Natural killer cell treated with Interleukin-12 subunit alpha and Interleukin-12 subunit beta and Interleukin-15 and Interleukin-18, amount 100 ng/mL, for 72 hours (primary cell): ENCODE measurements at regions not wholly inside any gene's neighbourhood (a gene's known extent, or its start where the extent isn't known, plus 50 kb on each side); places are given as distances from the start of the nearest gene placed in this dataset.
"Not testable (repeated sequence)": the region's sequence is repeated elsewhere in the genome, so short reads cannot be mapped to it uniquely, and the experiment has no call there.

ENCODE experiments used
- ATAC-seq, 2 donors: fragments of 150-1000 bp; cut with Tn5 transposase in 1 of 2; sonication (Bioruptor Pico), chemical (Tn5 transposase) in 1 of 2; 2 replicates each; pipeline ENCODE4 v1.10.0; 2021
- DNase-seq: peaks from one replicate; pipeline ENCODE4 v3.0.0; 2022; ENCODE audit warnings: low spot score
- H3K27ac Mint-ChIP-seq, 2 donors: 1 replicate in 1 of 2; 2 replicates in 1 of 2; pipeline ENCODE4 v1.8.0; 2022; ENCODE audit warnings: mixed read lengths in 2 of 2, mild to moderate bottlenecking in 1 of 2, moderate library complexity in 1 of 2
- H3K27me3 Mint-ChIP-seq, 2 donors: 1 replicate in 1 of 2; 2 replicates in 1 of 2; pipeline ENCODE4 v1.8.0; 2022; ENCODE audit warnings: mixed read lengths in 2 of 2
- H3K36me3 Mint-ChIP-seq: one replicate; pipeline ENCODE4 v1.8.0; 2022; ENCODE audit warnings: mixed read lengths
- H3K4me1 Mint-ChIP-seq, 2 donors: 1 replicate in 1 of 2; 2 replicates in 1 of 2; pipeline ENCODE4 v1.8.0; 2022; ENCODE audit warnings: low read depth in 2 of 2, mixed read lengths in 2 of 2, mild to moderate bottlenecking in 1 of 2
- H3K4me3 Mint-ChIP-seq: one replicate; pipeline ENCODE4 v1.8.0; 2022; ENCODE audit warnings: mixed read lengths
- H3K9me3 Mint-ChIP-seq: 2 replicates; pipeline ENCODE4 v1.8.0; 2022; ENCODE audit warnings: mixed read lengths

DNA sequence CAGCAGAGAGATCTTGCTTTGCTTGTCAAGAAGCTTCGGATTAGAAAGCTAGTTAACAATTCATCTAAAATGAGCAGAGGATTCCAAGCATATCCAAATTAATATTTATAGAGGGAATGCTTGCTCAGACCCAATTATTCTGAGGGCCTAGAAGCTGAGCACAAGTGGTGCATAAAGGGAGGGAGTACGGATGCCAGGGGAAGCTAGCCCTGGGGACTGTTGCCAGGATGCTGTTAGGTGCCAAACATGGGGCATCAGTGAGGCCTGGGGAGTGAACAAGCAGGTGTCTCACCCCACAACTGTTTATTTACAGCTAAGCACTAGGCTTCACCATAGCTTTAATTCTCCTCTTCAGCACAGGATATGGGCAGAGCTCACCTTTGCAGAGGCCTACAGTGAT lies 684.1 kb upstream of the C16orf82 start:
- DNase-seq (no peak), ATAC-seq (no peak)
- Mint-ChIP-seq H3K36me3 (no peaks in the 10 kb centered on the region), H3K4me3 (no peak overlapping the region), H3K27me3 (peaks cover 4 to 22% of the 10 kb centered on the region in 2 donors), H3K9me3 (peaks cover 4% of the 10 kb centered on the region), H3K27ac (no peak overlapping the region), H3K4me1 (no peaks in the 10 kb centered on the region)

DNA sequence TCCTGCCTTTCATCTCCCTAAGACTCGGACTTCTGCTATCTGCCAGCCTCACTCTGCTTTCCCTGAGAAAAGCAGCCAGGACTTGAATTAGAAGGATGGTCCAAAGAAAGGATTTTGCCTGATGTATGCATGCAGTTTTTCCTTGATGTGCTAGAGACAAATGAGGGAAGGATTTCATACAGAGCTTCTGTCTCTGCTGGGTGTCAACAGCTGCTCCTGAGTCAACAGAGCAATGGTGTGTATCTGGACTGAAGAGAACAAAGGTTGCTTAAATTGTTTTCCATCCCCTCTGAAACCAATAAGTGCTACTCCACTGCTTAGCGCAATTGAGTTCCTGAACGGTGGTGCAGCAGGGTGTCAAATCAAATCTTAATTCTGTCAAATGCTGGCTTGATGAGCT lies 680.6 kb upstream of the C16orf82 start:
- ATAC-seq (no peak), DNase-seq (no peak)
- no peak overlapping the region for H3K4me3 Mint-ChIP-seq
- H3K9me3 Mint-ChIP-seq = peaks cover 4% of the 10 kb centered on the region
- H3K36me3 Mint-ChIP-seq = no peaks in the 10 kb centered on the region
- no peaks in the 10 kb centered on the region for H3K4me1 Mint-ChIP-seq
- peaks cover 8 to 31% of the 10 kb centered on the region in 2 donors for H3K27me3 Mint-ChIP-seq
- no peak overlapping the region for H3K27ac Mint-ChIP-seq

DNA sequence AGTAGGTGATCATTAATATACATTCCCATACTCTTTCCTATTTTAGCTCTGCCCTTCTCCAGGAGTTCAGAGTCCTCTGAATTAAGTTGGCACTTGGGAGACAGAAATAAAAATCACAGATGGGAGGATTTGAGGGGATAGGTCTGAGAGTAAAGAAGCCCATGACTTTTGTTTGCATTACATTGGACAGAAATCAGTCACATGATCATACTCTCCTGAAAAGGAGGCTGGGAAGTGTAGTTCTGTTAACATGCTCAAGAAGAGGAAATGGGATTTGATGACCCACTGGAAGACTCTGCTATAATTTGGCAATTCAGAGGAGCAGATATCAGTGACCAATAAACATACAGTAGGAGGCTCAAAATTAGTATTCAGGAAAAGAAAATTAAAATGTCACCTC lies 674.9 kb upstream of the C16orf82 start:
- no peak overlapping the region for H3K4me3 Mint-ChIP-seq
- peaks cover 11 to 37% of the 10 kb centered on the region in 2 donors for H3K27me3 Mint-ChIP-seq
- DNase-seq = no peak
- H3K9me3 Mint-ChIP-seq = peaks cover 7% of the 10 kb centered on the region
- no peaks in the 10 kb centered on the region for H3K4me1 Mint-ChIP-seq
- no peaks in the 10 kb centered on the region for H3K36me3 Mint-ChIP-seq
- no peak overlapping the region for H3K27ac Mint-ChIP-seq
- ATAC-seq = no peak

DNA sequence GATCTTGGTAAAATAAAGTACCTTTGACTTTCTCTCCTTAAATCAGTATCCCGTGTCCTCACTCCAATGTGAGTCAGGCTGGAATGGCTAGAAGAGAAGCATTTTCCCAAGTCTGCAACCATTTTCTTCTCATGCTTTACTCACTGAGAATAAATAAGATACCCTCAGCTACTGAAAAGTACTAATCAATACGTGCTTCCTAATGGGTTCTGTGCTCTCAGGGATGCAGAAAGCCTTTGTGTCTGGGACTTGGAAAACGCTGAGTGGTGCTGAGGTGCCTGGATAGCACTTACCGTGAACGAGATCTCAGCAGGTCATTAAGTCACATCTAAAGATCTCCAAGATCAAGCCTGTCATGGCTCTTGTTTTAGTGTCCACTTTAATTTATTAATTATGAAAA lies 672.3 kb upstream of the C16orf82 start:
- Mint-ChIP-seq H3K27ac (no peak overlapping the region), H3K9me3 (peaks cover 7% of the 10 kb centered on the region), H3K4me3 (no peak overlapping the region), H3K4me1 (no peaks in the 10 kb centered on the region), H3K36me3 (no peaks in the 10 kb centered on the region), H3K27me3 (peaks cover 11 to 39% of the 10 kb centered on the region in 2 donors)
- DNase-seq (no peak), ATAC-seq (no peak)

DNA sequence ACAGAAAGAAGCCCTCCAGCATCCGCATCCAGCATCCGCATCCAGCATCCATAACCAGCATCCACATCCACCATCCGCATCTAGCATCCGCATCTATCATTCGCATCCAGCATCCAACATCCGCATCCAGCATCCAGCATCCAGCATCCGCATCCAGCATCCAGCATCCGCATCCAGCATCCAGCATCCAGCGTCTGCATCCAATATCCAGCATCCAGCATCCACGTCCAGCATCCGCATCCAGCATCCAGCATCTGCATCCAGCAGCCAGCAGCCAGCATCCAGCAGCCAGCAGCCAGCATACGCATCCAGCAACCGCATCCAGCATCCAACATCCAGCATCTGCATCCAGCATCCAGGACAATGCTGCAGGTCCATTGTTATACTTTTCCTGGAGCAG lies 671.0 kb upstream of the C16orf82 start:
- no peak for ATAC-seq
- no peaks in the 10 kb centered on the region for H3K36me3 Mint-ChIP-seq
- H3K27me3 Mint-ChIP-seq = peaks cover 11 to 39% of the 10 kb centered on the region in 2 donors

DNA sequence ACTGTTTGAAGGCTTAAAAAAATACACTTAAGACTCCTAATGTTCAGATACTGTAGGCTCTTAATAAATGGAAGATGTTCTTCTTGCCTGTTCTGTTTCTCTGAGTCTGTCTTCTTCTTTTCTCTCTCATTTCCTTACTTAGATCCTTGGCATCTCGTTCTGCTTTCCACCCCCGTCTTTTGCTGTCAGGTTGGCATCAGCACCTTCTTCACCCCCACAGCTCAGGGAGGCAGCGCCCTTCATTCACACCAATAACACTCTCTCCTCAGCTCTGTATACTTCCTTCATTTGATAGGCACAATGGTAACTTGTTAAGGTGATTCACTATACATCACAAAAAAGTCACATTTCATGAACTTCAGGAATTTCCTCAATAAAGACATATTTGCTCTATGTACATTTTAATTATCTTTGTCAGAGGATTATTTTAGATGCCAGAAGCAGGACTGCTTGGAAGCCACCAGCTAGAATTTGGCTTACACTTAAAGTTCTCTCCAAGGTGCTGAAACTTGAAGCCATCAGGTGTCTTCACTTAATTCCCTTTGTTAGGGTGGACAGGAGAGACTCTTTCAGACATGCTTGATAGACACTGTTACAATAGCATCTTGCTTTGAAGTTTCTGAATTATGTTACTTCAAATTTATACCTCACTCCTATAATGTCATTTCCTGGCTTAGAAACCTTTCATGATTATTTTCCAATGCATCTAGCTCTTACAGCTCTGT lies 670.1 kb upstream of the C16orf82 start:
- H3K36me3 Mint-ChIP-seq = no peaks in the 10 kb centered on the region
- H3K4me1 Mint-ChIP-seq = no peaks in the 10 kb centered on the region
- no peak overlapping the region for H3K27ac Mint-ChIP-seq
- H3K9me3 Mint-ChIP-seq = peaks cover 7% of the 10 kb centered on the region
- ATAC-seq (no peak), DNase-seq (no peak)
- peaks cover 10 to 32% of the 10 kb centered on the region in 2 donors for H3K27me3 Mint-ChIP-seq
- H3K4me3 Mint-ChIP-seq = no peak overlapping the region

More for the DNA sequence above, 671.0 kb upstream of the C16orf82 start:
- H3K27ac Mint-ChIP-seq = no peak overlapping the region
- H3K4me1 Mint-ChIP-seq = no peaks in the 10 kb centered on the region
- no peak overlapping the region for H3K4me3 Mint-ChIP-seq
- peaks cover 7% of the 10 kb centered on the region for H3K9me3 Mint-ChIP-seq
- DNase-seq = no peak

DNA sequence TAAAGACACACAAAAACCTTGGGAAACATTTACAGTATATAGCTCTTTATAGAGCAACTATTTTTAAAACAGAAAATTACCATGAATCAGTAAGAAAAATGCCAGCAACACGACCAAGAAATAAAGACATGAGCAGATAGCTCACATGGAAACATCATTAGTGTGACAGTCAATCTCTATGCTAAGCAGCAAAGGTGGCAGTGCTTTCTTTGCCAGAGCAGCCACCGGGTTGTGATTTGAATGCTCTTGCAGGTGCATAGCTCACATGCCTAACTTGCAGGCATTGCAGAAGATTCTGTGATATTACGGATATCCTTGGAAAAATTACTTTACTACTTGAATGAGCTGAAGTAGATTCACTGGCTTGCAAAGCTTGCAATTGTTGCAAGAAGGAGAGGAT lies 652.9 kb upstream of the C16orf82 start:
- H3K4me3 Mint-ChIP-seq = no peak overlapping the region
- no peak for DNase-seq
- no peak overlapping the region for H3K27ac Mint-ChIP-seq
- no peaks in the 10 kb centered on the region for H3K4me1 Mint-ChIP-seq
- no peaks in the 10 kb centered on the region for H3K9me3 Mint-ChIP-seq
- H3K27me3 Mint-ChIP-seq = peaks cover 2 to 22% of the 10 kb centered on the region in 2 donors
- H3K36me3 Mint-ChIP-seq = no peaks in the 10 kb centered on the region
- no peak for ATAC-seq

DNA sequence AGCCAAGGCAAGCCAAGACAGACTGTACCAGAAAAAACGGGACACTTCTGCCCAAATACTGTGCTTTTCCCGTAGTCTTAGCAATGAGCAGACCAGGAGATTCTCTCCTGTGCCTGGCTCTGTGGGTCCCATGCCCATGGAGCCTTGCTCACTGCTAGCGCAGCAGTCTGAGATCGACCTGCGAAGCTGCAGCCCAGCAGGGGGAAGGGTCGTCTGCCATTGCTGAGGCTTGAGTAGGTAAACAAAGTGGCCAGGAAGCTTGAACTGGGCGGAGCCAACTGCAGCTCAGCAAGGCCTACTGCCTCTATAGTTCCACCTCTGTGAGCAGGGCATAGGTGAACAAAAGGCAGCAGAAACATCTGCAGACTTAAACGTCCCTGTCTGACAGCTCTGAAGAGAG lies 647.3 kb upstream of the C16orf82 start:
- not testable (repeated sequence) for H3K4me1 Mint-ChIP-seq, H3K9me3 Mint-ChIP-seq, H3K27ac Mint-ChIP-seq, DNase-seq, H3K4me3 Mint-ChIP-seq, H3K36me3 Mint-ChIP-seq, ATAC-seq
- H3K27me3 Mint-ChIP-seq = peaks cover 0 to 22% of the 10 kb centered on the region in 2 donors

DNA sequence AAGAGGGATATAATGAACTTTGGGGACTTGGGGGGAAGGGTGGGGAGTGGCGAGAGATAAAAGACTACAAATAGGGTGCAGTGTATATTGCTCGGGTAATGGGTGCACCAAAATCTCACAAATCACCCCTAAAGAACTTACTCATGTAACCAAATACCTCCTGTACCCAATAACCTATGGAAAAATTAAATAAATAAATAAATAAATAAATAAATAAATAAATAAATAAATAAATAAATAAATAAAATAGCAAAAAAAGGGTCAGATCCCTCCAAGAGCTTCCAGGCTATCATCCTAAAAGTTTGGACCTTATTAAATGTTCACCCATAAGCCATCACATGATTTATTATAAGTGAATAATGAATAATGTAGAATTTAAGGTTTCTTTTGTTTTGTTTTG lies 636.1 kb upstream of the C16orf82 start:
- Mint-ChIP-seq H3K9me3 (peaks cover 10% of the 10 kb centered on the region), H3K4me1 (no peaks in the 10 kb centered on the region), H3K36me3 (no peaks in the 10 kb centered on the region), H3K27me3 (peaks cover 2 to 7% of the 10 kb centered on the region in 2 donors), H3K27ac (no peak overlapping the region), H3K4me3 (no peak overlapping the region)
- DNase-seq = no peak
- no peak for ATAC-seq

DNA sequence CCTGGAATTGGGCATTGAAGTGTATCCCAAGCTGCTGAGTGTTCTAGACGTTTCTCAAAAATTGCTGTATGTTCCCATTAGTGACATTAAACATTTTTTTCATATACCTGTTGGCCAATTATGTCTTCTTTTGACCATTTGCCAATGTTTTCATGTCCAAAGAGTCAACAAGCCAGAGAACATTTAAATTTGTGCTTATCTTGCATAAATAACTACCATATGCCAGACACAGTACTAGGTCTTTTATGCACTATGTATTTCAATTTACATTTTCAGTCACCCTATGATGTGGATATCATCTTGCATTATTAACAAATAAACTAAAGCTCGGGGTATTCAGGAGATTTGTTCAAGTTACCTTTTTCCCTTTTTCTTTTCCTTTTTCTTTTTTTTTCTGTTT lies 632.9 kb upstream of the C16orf82 start:
- ATAC-seq (no peak), DNase-seq (no peak)
- Mint-ChIP-seq H3K4me1 (no peaks in the 10 kb centered on the region), H3K27ac (no peak overlapping the region), H3K9me3 (peaks cover 10% of the 10 kb centered on the region), H3K27me3 (peaks cover 0 to 14% of the 10 kb centered on the region in 2 donors), H3K36me3 (no peaks in the 10 kb centered on the region), H3K4me3 (no peak overlapping the region)

DNA sequence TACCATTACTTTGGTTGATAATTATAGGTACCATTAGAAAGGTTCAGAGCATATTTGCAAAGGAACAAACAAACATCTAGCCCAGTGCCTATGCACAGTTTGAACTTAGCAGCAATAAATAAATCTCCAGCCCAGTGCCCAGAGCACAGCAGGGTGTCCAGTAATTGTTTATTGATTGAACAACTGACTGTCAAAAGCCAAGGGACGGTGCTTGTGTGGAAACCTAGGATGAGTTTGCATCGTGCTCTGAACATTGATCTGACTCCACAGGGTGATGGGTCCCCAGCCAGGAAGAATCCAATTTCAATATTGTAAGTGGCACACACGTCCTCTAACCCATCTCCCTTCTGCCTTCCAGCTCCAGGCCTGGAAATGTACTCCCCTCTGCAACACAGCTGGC lies 625.5 kb upstream of the C16orf82 start:
- no peak overlapping the region for H3K27ac Mint-ChIP-seq
- no peak for ATAC-seq
- no peak overlapping the region for H3K4me3 Mint-ChIP-seq
- no peaks in the 10 kb centered on the region for H3K4me1 Mint-ChIP-seq
- DNase-seq = no peak
- H3K36me3 Mint-ChIP-seq = no peaks in the 10 kb centered on the region
- H3K9me3 Mint-ChIP-seq = peaks cover 3% of the 10 kb centered on the region
- H3K27me3 Mint-ChIP-seq = peaks cover 2 to 26% of the 10 kb centered on the region in 2 donors

DNA sequence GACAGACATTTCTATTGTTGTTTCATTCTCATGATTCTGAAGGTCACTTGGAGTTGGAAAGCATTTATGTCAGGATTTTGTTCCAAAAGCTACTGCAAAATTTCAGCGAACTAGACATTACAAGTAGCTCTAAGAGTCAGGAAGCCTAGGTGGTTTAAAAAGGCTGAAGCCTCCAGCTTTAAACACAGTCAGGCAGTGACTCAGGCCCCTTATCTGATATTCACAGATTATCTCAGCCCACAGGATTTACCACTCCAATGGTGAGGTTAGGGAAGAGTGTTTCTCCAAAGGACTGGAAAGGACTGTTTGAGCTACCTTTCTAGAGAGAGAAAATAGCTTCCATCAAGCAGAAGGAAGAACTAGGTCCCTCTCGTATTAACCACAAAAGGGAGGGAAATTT lies 624.4 kb upstream of the C16orf82 start:
- H3K4me1 Mint-ChIP-seq = no peaks in the 10 kb centered on the region
- no peak overlapping the region for H3K27ac Mint-ChIP-seq
- H3K27me3 Mint-ChIP-seq = peaks cover 2 to 24% of the 10 kb centered on the region in 2 donors

DNA sequence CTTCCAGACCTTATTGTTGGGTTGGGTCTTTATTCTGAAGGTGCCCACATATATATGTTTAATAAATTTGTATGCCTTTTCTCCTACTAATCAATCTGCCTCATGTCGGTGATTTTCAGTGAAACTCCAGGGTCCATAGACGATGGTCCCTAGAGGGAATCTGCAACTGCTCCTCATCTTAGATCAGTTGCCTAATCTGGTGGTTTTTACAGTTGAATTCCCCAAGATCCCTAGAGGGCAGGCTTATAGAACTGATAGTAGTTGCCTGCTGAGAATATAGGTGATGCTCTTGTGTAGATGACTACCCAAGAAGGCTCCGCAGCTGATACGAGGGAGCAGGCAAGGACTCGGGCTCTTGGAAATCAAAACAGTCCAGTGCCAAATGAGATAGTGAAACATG lies 619.2 kb upstream of the C16orf82 start:
- Mint-ChIP-seq H3K4me3 (no peak overlapping the region), H3K4me1 (no peaks in the 10 kb centered on the region), H3K27ac (no peak overlapping the region), H3K36me3 (no peaks in the 10 kb centered on the region), H3K27me3 (peaks cover 2 to 15% of the 10 kb centered on the region in 2 donors), H3K9me3 (no peaks in the 10 kb centered on the region)
- ATAC-seq (no peak), DNase-seq (no peak)

More for the DNA sequence above, 624.4 kb upstream of the C16orf82 start:
- no peak for DNase-seq
- no peaks in the 10 kb centered on the region for H3K36me3 Mint-ChIP-seq
- no peak for ATAC-seq
- H3K4me3 Mint-ChIP-seq = no peak overlapping the region
- peaks cover 3% of the 10 kb centered on the region for H3K9me3 Mint-ChIP-seq

DNA sequence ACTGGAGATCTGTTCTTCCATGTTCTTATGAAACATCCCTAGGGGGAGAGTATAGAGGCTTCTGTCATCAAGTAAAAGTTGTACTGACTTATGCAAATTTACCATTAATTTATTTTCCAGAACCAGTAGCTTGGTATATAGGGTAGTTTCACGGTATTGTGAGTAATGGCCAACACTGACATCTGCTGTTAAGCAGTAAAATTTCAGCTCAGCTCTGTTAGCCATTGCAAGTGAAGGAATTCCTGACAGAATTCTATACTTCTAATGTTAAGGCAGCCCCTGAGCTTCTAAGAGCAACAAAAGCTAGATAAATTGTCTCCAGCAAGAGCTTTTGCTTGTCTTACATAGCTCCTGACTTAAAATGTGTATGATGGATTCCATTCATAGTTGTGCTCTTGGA lies 613.5 kb upstream of the C16orf82 start:
- DNase-seq = no peak
- Mint-ChIP-seq H3K36me3 (no peaks in the 10 kb centered on the region), H3K4me3 (no peak overlapping the region), H3K4me1 (no peaks in the 10 kb centered on the region), H3K27me3 (peaks cover 9 to 15% of the 10 kb centered on the region in 2 donors), H3K27ac (no peak overlapping the region), H3K9me3 (no peaks in the 10 kb centered on the region)
- no peak for ATAC-seq

DNA sequence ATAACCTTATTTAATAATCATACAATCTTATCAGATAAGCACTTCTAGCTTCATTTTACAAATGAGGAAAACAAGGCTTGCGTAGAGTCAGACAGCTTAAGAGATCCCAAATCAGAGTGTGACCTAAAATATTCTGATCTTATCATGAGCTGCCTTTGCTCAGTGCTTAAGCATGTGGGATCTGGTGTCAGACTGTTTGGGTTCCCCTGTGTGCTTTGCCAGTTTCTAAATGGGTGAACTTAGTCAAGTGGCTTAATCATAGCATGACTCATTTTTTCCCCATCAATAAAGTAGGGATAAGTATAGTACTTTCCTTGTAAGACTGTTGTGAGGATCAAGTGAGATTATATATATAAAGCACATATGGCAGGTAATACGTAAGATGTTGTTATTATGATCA lies 612.6 kb upstream of the C16orf82 start:
- Mint-ChIP-seq H3K27me3 (peaks cover 9 to 15% of the 10 kb centered on the region in 2 donors), H3K9me3 (no peaks in the 10 kb centered on the region), H3K4me3 (no peak overlapping the region), H3K36me3 (no peaks in the 10 kb centered on the region), H3K4me1 (no peaks in the 10 kb centered on the region), H3K27ac (no peak overlapping the region)
- ATAC-seq = no peak
- DNase-seq = no peak
